ENCODE measurements at regions not wholly inside any gene's neighbourhood (a gene's known extent, or its start where the extent isn't known, plus 50 kb on each side); places are given as distances from the start of the nearest gene placed in this dataset.

DNA sequence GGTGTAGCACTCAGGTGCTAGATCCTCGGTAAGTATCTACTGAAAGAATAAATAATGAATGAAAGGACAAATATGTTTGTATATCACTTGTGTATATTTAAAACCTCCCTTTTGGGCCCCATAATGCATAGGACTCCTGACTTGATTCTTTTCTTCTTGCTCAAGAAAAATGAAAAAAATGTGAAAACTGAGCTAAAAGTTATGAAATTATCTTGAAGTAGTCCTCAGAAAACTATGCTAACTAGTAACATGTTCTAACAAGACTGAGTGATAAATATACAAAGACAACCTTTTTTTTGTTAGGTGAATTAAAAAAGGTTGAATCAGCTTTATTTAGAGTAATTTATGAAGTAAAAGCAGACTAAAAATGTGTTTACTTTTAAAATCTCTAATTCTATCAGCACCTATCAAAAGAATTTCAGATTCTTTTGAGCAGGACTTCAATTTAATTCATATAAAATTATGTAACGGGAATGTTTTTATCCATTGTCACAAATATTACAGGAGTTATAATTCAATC lies 247.8 kb upstream of the JAG1 start:
- DNase-seq (ENCODE audit: low read depth): no peak

DNA sequence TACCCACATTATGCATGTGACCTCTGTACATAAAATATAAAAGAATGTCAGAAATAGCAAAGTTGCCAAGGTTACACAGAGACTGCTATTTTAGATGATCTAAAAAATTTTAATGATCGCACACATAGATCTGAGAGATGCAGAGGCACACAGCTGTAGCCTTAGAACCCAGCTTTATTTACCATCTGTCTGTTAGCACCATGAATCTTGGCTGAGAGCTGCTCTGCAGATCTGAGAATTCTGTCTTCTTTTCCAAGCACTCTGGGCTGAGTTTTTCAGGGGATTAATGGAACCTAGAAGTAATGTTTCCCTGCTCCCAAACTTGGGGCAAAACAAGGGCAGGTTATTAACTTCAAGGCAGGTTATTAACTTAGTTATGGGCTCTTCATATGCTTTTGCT lies 248.7 kb upstream of the JAG1 start:
- no peak for DNase-seq (ENCODE audit: low read depth)

DNA sequence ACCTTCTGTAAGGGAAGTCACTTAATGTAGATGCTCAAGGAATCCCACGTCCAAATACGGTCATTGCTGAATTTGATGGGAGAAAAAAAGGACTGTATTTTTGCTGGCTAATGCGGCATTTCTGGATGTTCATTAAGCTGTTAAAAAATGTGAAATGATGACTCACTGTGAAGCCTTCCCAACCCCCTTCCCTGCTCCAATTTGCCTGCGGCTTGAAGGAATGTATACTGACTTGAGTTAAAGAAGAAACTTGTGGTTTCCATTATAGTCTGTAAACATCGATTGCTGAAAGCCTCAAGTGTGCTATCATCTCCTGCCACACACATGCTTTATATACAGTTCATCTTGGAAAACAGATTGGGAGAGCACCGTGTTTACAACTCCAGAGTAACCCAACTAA lies 249.1 kb upstream of the JAG1 start:
- DNase-seq (ENCODE audit: low read depth): peak; percentile 68

DNA sequence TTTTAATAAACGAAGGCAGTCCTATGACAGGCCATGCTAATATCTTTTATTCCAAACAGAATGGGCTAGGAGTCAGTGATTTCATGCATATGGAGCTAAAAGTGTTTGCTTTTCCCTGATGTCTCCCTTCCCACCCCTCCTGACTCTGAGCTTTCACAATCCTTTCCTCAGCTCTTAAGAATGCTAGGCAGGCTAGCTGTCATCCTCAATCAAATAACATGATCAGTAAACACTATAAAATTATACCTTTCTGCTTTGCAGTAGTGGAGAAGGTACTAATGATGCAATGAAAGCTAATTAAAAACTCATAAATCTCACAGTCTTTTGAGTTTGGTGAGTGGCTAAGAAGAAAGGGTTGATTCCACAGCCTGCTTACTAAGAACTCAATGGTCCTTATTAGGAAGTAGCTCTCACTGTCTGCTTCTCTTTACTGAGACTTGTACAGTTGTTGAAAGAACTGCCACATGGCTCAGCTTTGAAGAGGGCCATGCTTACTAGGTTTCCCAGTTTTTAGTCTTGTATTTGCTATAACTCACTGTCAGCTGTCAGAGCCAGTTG lies 250.9 kb upstream of the JAG1 start:
- DNase-seq (ENCODE audit: low read depth): peak; percentile 84

DNA sequence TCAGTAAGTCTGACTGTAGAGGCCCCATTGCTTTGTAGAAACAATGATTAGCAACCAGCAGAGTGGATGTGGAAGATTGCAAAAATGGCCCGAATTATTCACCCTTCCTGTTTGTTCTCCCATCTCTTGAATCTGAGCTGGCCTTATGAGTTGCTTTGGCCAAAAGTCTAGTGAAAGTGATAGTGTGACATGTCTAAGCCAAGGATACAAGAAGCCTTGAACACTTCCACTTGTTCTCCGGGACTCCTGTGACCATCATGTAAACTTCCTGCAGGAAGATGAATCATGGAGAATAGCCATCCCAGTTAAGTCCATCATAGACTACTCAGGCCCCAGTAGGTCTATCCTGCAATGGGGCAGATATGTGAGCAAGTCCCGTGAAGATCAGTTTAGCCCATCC lies 252.0 kb upstream of the JAG1 start:
- DNase-seq (ENCODE audit: low read depth): no peak

DNA sequence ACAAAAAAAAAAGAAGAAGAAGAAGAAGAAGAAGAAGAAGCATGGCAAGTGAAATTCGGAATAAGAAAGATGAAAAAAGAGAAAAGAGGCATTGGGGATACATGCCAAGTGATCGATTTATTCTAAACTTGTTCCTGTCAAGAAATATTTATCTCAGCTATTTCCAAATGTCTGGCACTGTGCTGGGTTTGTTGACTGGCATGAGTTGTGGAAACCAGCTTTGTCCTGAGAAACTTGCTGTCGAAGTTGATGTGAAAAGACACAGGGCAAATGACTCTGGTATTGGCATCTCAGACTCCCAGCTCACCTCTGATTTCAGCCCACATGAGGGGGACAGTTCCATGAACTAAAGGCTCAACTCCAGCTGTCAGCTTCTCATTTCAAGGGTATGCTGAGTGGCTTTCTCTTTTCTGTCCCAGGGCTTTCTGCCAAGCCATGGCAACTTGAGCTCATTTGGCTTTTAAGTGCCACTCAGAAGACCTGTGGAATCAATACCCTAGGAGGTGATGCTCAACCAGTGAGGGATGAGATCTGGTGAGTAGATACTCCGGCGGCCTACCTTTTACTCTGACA lies 253.3 kb upstream of the JAG1 start:
- DNase-seq (ENCODE audit: low read depth): no peak

DNA sequence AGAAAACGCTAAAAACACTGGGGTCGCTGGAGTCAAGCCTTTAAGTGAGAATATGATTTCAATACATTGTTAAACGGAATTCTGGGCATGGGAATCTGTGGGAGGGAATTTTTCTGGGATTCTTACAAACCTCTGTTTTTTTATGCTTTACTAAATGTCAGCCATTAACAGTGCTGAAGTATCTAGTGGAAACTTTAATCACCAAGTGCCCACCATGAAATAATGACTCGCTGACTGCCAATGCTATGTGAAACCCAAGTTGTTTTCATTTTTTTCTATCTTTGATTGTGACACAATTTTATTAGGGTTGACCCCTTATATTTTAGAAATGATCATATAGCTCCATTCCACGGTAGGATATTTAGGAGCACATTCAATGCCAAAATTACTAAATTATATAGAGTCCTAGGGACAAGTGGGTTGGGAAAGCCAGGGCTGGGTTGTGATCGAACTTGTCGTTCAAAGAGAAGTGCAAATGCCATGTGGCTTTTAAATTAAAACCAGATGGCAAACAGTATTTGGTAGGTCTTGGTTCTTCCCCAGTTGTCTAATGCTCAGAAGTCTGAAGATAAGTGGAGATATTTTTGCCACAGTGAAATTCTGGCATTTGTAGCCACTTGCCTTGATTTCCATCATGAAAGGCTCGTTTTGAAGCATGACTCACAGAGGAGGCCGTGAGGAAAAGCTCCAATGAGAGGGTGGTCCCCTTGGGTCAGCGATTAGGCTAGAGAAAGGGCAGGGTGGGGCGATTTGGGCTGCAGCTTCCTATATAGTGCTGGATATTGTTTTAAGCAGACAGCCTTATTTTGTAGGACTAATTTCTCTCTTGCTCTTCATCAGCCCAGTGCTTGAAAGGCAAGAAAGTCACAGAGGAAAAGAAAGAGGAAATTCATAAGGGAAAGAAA lies 254.4 kb upstream of the JAG1 start:
- no peak for DNase-seq (ENCODE audit: low read depth)

DNA sequence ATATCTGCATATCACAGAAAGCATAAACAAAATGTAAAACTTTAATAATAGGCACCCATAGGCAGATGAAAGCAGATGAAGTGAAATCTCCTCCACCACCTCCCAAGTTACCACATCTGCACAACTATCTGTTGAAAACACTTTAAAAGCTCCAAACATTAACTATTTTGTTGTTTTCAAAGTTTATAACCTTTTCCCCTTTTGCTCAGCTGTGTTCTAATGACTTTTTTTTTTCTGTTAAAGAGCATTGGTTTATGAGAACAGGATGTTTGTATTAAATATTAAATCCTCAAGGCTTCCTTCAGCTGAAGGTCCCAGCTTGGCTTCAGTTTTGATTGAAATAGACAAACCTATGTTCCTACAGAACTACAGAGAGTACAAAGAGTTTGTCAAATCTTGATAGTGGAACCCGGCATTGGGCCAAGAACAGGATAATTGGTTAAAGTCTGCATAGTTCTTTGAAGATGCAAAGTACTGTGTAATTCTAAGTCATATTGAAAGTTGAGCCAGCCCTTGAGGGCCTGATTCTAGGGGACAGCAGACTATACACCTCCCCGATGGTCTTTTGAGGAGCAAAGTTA lies 255.1 kb upstream of the JAG1 start:
- no peak for DNase-seq (ENCODE audit: low read depth)

DNA sequence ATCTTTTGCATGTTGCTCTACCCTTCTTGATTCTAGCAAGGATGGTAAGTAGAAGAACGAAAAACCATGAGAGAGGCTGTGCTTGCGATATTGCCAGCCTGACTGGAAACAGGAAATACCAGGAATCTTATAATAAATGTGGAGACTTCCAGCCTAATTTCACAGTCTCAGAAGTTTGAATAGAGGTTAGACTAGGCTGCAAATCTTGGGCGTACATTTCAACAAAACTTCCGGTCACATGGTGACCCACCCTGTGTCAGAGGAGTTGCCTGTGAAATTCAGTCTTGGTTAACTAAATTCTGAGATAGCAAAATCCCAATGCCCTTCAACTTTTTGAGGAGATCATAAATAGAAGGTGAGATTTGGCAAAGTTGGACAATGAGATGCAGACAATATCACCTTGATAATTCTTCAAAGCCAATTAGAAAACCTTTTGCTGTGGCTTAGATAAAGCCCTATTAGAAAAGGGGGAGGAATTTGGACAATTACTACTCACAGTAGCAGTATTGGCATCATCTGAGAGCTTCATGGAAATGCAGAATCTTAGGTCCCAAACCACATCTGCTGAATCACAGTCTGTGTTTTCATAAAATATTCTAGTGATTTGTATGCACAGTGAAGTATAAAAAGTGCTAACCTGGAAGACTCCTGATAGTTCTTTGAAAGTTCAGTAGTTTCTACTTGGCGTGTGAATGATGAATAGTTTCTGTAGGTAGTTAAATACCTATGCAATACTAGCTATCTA lies 262.0 kb upstream of the JAG1 start:
- no peak for DNase-seq (ENCODE audit: low read depth)

DNA sequence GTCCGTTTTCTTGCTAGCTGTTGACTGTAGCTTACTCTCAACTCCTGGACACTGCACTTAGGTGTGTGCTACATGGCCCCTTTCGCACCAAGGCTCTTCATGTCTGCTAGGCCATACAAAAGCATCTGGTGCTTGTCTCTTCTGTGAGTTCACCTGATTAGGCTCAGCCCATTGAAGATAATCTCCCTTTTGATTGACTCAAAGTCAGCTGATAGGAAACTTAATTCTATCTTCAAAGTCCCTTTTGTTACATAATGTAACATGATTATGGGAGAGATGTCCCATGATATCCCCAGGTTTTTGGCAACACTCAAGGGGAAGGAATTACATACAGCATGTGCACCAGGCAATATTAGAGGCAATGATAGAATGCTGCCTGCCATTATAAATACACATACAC lies 263.0 kb upstream of the JAG1 start:
- no peak for DNase-seq (ENCODE audit: low read depth)

DNA sequence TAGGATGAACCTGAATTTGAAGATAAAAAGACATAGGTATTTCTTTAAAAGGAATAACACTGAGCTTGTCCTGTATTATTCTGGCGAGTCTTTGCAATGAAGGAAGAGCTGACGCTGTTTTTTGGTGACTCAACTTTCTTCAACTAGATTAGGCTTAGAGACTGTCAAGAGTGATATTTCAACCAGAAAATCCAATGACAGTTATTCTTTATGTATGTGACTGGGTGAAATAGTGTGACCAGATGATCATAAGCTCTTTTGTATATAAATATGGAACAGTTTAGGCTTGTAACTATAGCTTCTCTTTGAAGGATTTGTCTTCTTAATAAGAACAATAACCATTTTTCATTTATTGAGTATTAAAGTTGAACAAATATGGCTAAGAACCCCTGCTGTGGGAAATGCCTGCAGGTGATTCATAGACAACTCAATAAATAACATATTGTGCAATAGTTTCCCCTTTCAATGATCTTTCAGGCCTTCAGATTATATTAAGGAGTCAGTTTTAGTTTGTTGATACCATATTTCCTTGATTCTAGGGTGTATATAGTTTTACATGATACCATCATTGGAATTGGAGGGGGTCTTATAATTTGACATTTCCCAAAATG lies 265.6 kb upstream of the JAG1 start:
- no peak for DNase-seq (ENCODE audit: low read depth)

DNA sequence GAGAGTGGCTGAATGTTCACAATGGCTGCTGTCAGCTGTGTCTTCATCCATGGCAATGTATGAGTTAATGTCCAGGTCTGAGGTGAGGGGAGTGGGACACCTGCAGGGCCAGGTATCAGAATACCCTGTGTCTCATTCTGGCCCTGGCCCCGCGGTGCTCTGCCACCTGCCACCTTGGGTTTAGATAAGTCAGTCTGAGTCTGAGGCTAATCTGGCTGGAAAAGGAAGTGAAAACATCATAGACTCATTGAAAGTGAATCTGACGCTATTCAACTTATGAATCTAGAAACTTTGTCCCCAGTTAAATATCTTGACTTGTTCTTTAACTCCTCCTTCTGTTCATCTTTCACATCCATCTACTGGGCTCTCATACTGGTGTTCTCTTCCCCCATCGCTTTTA lies 267.1 kb upstream of the JAG1 start:
- DNase-seq (ENCODE audit: low read depth): no peak

DNA sequence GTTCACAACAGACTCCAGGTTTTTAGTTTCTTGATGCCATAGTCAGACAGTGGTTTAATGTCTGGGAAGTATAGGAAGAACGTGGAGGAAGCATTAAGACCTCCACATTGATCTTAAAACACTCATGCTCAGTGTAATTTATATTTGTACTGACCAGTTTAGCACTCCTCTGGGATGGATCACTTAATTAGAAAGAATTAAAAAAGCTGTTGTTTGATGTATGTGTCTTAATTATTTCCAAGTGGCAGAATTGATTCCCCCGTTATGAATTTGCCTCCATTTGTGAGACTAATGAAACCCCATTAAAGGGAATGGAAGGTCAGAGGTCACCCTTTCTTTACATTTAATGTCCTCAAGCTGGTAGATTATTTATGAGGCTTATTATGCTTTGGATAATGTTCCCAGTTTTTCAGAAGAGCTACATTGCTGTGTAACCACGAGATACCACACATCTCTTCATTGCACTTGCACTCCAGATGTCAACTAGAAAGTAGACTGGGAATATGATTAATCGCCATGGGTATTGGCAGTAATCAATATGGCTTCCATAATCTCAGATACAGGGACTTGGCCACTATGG lies 270.0 kb upstream of the JAG1 start:
- DNase-seq (ENCODE audit: low read depth): no peak

DNA sequence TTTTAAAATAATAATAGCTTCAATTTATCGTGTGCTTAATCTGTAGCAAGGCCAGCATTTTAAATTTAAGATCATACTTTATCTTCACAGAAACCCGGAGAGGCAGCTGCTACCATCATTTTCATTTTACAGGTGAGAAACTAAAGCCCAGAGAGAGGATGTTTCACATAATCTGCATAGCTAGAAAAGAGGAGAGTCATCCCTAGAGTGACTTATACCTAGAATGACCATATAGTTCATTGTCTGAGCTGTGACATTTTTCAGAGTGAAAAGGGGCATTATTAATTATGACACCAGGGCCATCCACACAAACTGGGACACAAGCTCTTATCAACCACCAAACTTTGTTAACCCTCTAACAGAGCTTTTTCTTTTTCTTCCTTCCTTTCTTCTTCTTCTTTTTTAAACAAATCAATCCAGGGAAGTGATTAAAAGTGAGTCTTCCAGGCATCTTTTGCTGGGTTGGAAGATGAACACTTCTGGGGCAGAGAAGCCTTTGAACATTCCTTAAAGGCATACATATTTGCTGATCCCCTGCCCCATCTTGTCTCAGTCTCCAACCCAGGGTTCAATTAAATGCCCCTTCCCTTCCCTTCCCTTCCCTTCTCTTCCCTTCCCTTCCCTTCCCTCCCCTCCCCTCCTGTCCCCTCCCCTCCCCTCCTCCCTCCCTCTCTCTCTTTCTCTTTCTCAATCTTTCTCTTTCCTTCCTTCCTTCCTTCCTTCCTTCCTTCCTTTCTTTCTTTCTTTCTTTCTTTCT lies 272.5 kb upstream of the JAG1 start:
- DNase-seq (ENCODE audit: low read depth): no peak

DNA sequence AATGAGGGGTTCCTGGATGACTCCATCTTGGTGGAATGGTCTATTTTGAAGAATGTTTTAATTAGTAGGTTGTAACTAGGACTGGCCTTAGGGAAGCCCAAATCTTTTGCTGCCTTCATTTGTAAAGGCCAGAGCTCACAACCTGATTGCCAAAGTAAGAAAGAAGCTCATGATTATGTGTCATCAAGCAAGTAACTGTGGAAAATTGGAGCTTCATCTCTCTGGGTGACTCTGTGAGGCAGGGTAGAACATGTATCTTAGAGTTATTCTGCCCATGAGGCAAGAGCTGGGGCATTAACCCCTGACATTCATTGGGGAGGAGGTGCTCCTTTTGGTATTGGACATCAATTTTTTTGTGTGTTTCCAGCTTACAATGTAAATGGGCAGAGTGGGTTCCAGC lies 273.9 kb upstream of the JAG1 start:
- DNase-seq (ENCODE audit: low read depth): no peak

DNA sequence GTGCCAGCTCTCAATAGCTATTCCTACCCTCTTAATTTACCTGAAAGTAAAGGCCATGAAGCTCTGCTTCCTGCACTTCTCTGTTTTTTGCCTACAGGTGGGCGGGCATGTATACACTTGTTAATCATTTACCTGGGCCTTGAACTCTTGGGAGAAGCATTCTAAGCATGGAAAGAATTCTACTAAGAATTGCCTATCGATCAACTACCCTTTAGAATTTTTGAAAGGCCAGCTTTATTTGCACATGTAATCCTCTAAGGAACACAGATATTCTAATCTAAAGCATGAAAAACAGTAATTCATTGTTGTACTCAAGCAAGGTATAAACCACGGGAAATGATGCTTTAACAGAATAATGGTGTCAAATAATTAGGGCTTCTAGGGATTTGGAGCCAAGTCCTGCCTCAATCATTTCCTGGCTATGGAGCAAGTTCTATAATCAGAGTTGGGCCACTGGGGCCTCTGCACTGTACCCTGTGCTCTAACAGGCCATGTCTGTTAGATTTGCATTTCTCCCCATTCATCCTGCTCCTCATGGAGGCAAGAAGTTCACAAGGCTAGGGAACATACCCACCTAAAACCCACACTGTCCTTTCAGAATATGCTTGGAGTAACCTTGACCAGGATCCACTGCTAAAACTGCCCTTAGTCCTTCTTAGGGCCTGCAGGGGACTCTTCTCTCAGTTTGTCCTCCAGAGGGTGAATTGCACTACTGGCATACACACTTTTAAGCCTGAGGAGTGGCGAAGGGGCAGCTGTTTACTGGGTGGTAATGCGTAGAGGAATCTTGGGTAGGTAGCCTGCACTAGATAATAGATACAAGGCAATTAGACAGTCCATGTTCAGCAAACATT lies 276.4 kb upstream of the JAG1 start:
- DNase-seq (ENCODE audit: low read depth): no peak

DNA sequence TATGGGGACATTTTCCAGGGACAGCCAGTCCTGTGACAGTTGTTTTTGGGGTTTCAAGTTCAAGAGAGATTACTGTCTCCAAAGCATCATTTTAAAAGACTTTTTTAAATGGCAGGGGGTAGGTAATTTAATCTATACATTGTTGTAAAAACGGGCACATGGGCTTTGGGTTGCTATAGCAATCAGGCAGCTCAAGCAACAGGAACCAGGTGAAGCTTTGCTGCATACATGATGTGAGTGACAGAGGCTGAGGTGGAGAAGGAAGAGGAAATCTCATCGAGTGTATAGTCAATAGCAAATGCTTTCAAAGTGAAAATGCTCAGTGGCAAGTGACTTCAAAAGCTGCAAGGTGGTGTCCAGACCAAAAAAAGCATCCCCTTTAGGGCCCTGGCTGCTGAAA lies 277.4 kb upstream of the JAG1 start:
- DNase-seq (ENCODE audit: low read depth): no peak

DNA sequence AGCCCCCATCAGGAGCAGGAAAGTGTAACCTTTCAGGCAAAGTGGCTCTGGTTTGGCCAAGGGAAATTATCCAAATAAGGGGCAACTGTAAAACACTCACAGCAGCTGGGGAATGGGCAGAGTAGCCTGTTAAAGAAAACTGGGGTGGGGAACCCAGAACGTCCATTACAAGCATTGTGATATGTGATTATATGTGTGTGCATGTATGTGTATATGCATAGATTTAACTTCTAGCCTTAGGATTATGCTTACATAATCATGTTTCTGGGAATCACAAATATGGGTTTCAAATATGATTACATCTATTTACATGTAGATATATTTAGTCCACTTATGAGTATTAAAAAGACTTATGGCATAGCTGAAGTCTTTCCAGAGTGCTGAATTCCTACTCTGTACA lies 278.1 kb upstream of the JAG1 start:
- DNase-seq (ENCODE audit: low read depth): no peak

DNA sequence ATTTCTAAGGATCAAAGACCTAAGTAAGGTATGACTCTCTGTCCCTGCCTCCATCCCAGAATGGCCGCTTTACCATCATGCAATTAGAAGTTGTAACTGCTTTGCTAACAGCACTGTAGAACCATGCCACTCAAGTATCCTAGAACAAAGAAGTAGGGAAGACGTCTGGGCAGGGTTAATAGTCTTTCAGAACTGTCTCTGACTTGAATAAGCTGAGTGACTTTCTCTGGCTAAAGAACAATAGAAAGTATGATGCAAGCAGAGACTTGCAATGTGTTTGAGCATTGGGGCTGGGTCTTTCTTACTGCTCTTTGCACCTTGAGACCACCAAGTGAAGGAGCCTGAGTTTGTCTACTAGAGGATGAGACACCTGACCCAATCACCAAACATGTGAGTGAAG lies 279.6 kb upstream of the JAG1 start:
- no peak for DNase-seq (ENCODE audit: low read depth)
